ENCODE measurements at regions not wholly inside any gene's neighbourhood (a gene's known extent, or its start where the extent isn't known, plus 50 kb on each side); places are given as distances from the start of the nearest gene placed in this dataset.

DNA sequence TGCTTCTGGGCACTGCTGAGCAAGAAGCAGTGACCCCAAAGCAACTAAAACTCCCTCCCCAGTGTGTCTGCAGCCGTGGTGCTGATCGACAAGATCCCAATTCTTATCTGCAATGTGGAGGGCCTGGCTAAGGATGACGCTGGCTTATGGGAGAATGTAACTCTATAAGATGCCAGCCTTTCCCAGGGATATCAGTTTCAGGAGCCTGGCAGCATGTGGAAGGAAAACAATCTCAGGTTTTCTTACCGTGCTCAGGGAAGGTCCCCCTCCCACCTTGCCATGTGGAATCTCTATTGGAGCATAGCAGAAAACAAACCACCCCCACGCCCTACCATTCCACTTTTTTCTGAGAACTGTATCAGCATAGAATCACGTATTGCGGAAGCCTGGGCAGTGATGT is 87.7 kb upstream of the PTPN3 start (continued):
- TF ChIP-seq CBX2 (IDR thresholded peaks at IDR 0.05; ENCODE audit: insufficient read depth, low read length, poor library complexity, severe bottlenecking) (no peak), SNRNP70 (optimal IDR thresholded peaks at IDR 0.05; ENCODE audit: low read depth, low read length) (no peak), ZNF583 (CRISPR knock-in tag; IDR thresholded peaks at IDR 0.05) (no peak)

- in situ Hi-C loops (cut with MboI) (loop anchor here (25.0 kb wide), 1 partner anchor 575 kb away; no protein-coding TSS in a partner anchor), intact Hi-C loops (cut with micrococcal nuclease) (loop anchor here (10.0 kb wide), 1 partner anchor 568 kb away; no protein-coding TSS in a partner anchor)
- TF ChIP-seq VEZF1 (CRISPR knock-in tag; IDR thresholded peaks at IDR 0.05), result no peak
- no peak for TF ChIP-seq TOE1 (IDR thresholded peaks at IDR 0.05; ENCODE audit: borderline replicate concordance)
- no peak for TF ChIP-seq TOE1 (CRISPR knock-in tag; IDR thresholded peaks at IDR 0.05; ENCODE audit: borderline replicate concordance, low read depth)
- TF ChIP-seq ZFPM2 (CRISPR knock-in tag; IDR thresholded peaks at IDR 0.05), result no peak
- TF ChIP-seq BCOR (IDR thresholded peaks at IDR 0.05), result no peak
- no peak for TF ChIP-seq U2AF1 (optimal IDR thresholded peaks at IDR 0.05; ENCODE audit: low read depth, low read length)
- TF ChIP-seq ZBTB5 (IDR thresholded peaks at IDR 0.05), result no peak
- TF ChIP-seq CAMTA2 (CRISPR knock-in tag; conservative IDR thresholded peaks at IDR 0.05), result no peak
- no peak for TF ChIP-seq HNRNPUL1 (IDR thresholded peaks at IDR 0.05; ENCODE audit: low read length)
- TF ChIP-seq ELK1 (CRISPR knock-in tag; IDR thresholded peaks at IDR 0.05), result no peak
These were observed 88.9 kb upstream of the PTPN3 start for GRCh38 chr9:109586993-109587392.

More at GRCh38 chr9:109586993-109587392, 88.9 kb upstream of the PTPN3 start:
- DNase-seq (ENCODE audit: extremely low read depth in 1 of 4, low spot score in 3 of 4) (no peak), FAIRE-seq (no peak), ATAC-seq (no peak)
- H3K36me3 ChIP-seq (ENCODE audit: control insufficient read depth, insufficient read depth, low read length), result no peaks in the 10 kb centered on the region
- no peaks in the 10 kb centered on the region for H3K9me3 ChIP-seq (replicated peaks; ENCODE audit: control insufficient read depth, insufficient read depth, low read depth, low read length)
- H3K9ac ChIP-seq (ENCODE audit: insufficient read depth in 1 of 2, low read depth in 2 of 2, low read length in 2 of 2), result no peak overlapping the region
- no peak overlapping the region for H3K27ac ChIP-seq (ENCODE audit: extremely low read depth, low read depth, low read length)
- no peak overlapping the region for H3K4me2 ChIP-seq (ENCODE audit: insufficient read depth, low read length)
- no peak overlapping the region for H3K4me3 ChIP-seq
- no TSS peak for BruUV-seq (replicated peaks)
- CTCF ChIA-PET (ENCODE audit: low intra/inter-chr PET ratio), result no interaction called here
- no peaks in the 10 kb centered on the region for H3K79me2 ChIP-seq (ENCODE audit: control insufficient read depth, insufficient read depth, low read length)
- no peak overlapping the region for H2AFZ ChIP-seq (ENCODE audit: low read depth, low read length)
- no peaks in the 10 kb centered on the region for H3K27me3 ChIP-seq (ENCODE audit: control insufficient read depth in 2 of 2, insufficient read depth in 2 of 2, low read length in 2 of 2)
- H3K9me1 ChIP-seq (ENCODE audit: control insufficient read depth, insufficient read depth, low read length), result no peaks in the 10 kb centered on the region
- 0% methylated on average over 4 of the region's 4 CpGs for WGBS (ENCODE audit: insufficient coverage, low coverage, missing lambda C conversion rate)
- H3K4me1 ChIP-seq (replicated peaks in 1 of 2; ENCODE audit: control insufficient read depth in 2 of 2, insufficient read depth in 2 of 2, low read length in 2 of 2), result no peaks in the 10 kb centered on the region
- POLR2A ChIA-PET, result interaction anchor here (0.6 kb wide), 1 partner anchor 29 kb away, joined by 3 read pairs; no protein-coding TSS in a partner anchor
- H4K20me1 ChIP-seq (replicated peaks; ENCODE audit: control insufficient read depth, insufficient read depth, low read length), result no peaks in the 10 kb centered on the region
